H9 (cell line): ENCODE measurements at regions not wholly inside any gene's neighbourhood (a gene's known extent, or its start where the extent isn't known, plus 50 kb on each side); places are given as distances from the start of the nearest gene placed in this dataset.

Source experiments
- DNase-seq: peaks from one replicate; pipeline ENCODE4 v3.0.0-alpha.2; 2017
- H2AFZ ChIP-seq: one replicate; pipeline ENCODE4 v1.6.1; 2013; ENCODE audit warnings: mild to moderate bottlenecking, low read length, control low read depth, moderate library complexity
- H2AK5ac ChIP-seq: 2 replicates; pipeline ENCODE4 v1.6.1; 2013; ENCODE audit warnings: low read length, control low read depth, mixed read lengths; ENCODE audit not compliant: insufficient read length
- H2BK120ac ChIP-seq: one replicate; pipeline ENCODE4 v1.6.1; 2013; ENCODE audit warnings: low read depth, mild to moderate bottlenecking, low read length, control low read depth, inconsistent platforms; ENCODE audit not compliant: poor library complexity, severe bottlenecking
- H2BK12ac ChIP-seq: 2 replicates; pipeline ENCODE4 v1.6.1; 2013; ENCODE audit warnings: low read length, control low read depth, mixed read lengths, low read depth; ENCODE audit not compliant: insufficient read length
- H2BK15ac ChIP-seq: 2 replicates; pipeline ENCODE4 v1.6.1; 2013; ENCODE audit warnings: low read depth, low read length, control low read depth
- H2BK20ac ChIP-seq: one replicate; pipeline ENCODE4 v1.6.1; 2013; ENCODE audit warnings: low read depth, mild to moderate bottlenecking, low read length, control low read depth, inconsistent platforms; ENCODE audit not compliant: poor library complexity, severe bottlenecking
- H2BK5ac ChIP-seq: 2 replicates; pipeline ENCODE4 v1.6.1; 2013; ENCODE audit warnings: low read length, control low read depth, mixed read lengths; ENCODE audit not compliant: insufficient read length
- H3K14ac ChIP-seq: 2 replicates; pipeline ENCODE4 v1.6.1; 2013; ENCODE audit warnings: low read length, control low read depth; ENCODE audit not compliant: insufficient read depth
- H3K18ac ChIP-seq: 2 replicates; pipeline ENCODE4 v1.6.1; 2013; ENCODE audit warnings: low read depth, mild to moderate bottlenecking, mixed read lengths, low read length, control low read depth; ENCODE audit not compliant: insufficient read length
- H3K23ac ChIP-seq: 2 replicates; pipeline ENCODE4 v1.6.1; 2013; ENCODE audit warnings: low read length, control low read depth, mixed read lengths, low read depth; ENCODE audit not compliant: insufficient read length
- H3K23me2 ChIP-seq: 2 replicates; pipeline ENCODE4 v1.6.1; 2013; ENCODE audit warnings: low read depth, mild to moderate bottlenecking, mixed read lengths, low read length, control low read depth; ENCODE audit not compliant: insufficient read length, poor library complexity, severe bottlenecking
- H3K27ac ChIP-seq: 2 replicates; pipeline ENCODE4 v1.5.1; 2013; ENCODE audit warnings: low read length, control low read depth, mixed read lengths, low read depth; ENCODE audit not compliant: insufficient read length
- H3K27me3 ChIP-seq: 2 replicates; pipeline ENCODE4 v1.6.1; 2013; ENCODE audit warnings: low read length, control low read depth, inconsistent platforms; ENCODE audit not compliant: insufficient read depth
- H3K4ac ChIP-seq: 2 replicates; pipeline ENCODE4 v1.6.1; 2013; ENCODE audit warnings: low read depth, mild to moderate bottlenecking, control low read depth, inconsistent platforms, low read length, moderate library complexity
- H3K4me1 ChIP-seq: 2 replicates; pipeline ENCODE4 v1.6.1; 2013; ENCODE audit warnings: low read length, control low read depth, inconsistent platforms; ENCODE audit not compliant: insufficient read depth
- H3K4me2 ChIP-seq: 2 replicates; pipeline ENCODE4 v1.6.1; 2013; ENCODE audit warnings: low read length, control low read depth, mixed read lengths; ENCODE audit not compliant: insufficient read length, insufficient read depth
- H3K56ac ChIP-seq: 2 replicates; pipeline ENCODE4 v1.6.1; 2013; ENCODE audit warnings: low read depth, mild to moderate bottlenecking, mixed read lengths, low read length, control low read depth; ENCODE audit not compliant: insufficient read length
- H3K79me1 ChIP-seq: 2 replicates; pipeline ENCODE4 v1.6.1; 2013; ENCODE audit warnings: low read depth, mild to moderate bottlenecking, moderate library complexity, low read length, control low read depth, inconsistent platforms; ENCODE audit not compliant: insufficient read depth, poor library complexity, severe bottlenecking
- H3K79me2 ChIP-seq: 2 replicates; pipeline ENCODE4 v1.6.1; 2013; ENCODE audit warnings: low read length, control low read depth, inconsistent platforms; ENCODE audit not compliant: insufficient read depth
- H3K9ac ChIP-seq: 2 replicates; pipeline ENCODE4 v1.6.1; 2013; ENCODE audit warnings: low read length, control low read depth, mixed read lengths; ENCODE audit not compliant: insufficient read length; ENCODE audit errors: extremely low read depth
- H3K9me3 ChIP-seq: one replicate; pipeline ENCODE4 v1.6.1; 2013; ENCODE audit warnings: low read depth, low read length, inconsistent platforms; ENCODE audit not compliant: control insufficient read depth
- H3T11ph ChIP-seq: one replicate; pipeline ENCODE4 v1.6.1; 2013; ENCODE audit warnings: mild to moderate bottlenecking, low read length, control low read depth, inconsistent platforms
- H4K20me1 ChIP-seq: one replicate; pipeline ENCODE4 v1.6.1; 2013; ENCODE audit not compliant: control insufficient read depth, insufficient read length, insufficient read depth
- H4K5ac ChIP-seq: 2 replicates; pipeline ENCODE4 v1.6.1; 2013; ENCODE audit warnings: low read depth, mild to moderate bottlenecking, mixed read lengths, low read length, control low read depth; ENCODE audit not compliant: insufficient read length
- H4K8ac ChIP-seq: replicated peaks from 2 replicates; pipeline ENCODE4 v1.6.1; 2013; ENCODE audit warnings: low read length, control low read depth, mixed read lengths, low read depth; ENCODE audit not compliant: insufficient read length
- H4K91ac ChIP-seq: 2 replicates; pipeline ENCODE4 v1.6.1; 2013; ENCODE audit warnings: low read depth, mild to moderate bottlenecking, moderate library complexity, mixed read lengths, low read length, control low read depth; ENCODE audit not compliant: insufficient read length
- H3K27ac Mint-ChIP-seq, 3 experiments: 2 replicates in 2 of 3; 3 replicates in 1 of 3; pipeline ENCODE4 v1.8.0; 2020 to 2021; ENCODE audit warnings: mixed read lengths in 3 of 3, mild to moderate bottlenecking in 1 of 3, moderate library complexity in 1 of 3
- H3K27me3 Mint-ChIP-seq: 2 replicates; pipeline ENCODE4 v1.8.0; 2021; ENCODE audit warnings: low read depth, mild to moderate bottlenecking, moderate library complexity, mixed read lengths
- H3K36me3 Mint-ChIP-seq, 3 experiments: 2 replicates in 2 of 3; 3 replicates in 1 of 3; pipeline ENCODE4 v1.8.0; 2020 to 2021; ENCODE audit warnings: low read depth in 3 of 3, mixed read lengths in 3 of 3; ENCODE audit not compliant: insufficient read depth in 1 of 3
- H3K4me1 Mint-ChIP-seq, 2 experiments: 2 replicates each; pipeline ENCODE4 v1.8.0; 2020; ENCODE audit warnings: mixed read lengths in 2 of 2
- H3K4me3 Mint-ChIP-seq, 2 experiments: 2 replicates in 1 of 2; 3 replicates in 1 of 2; pipeline ENCODE4 v1.8.0; 2020 to 2021; ENCODE audit warnings: mild to moderate bottlenecking in 2 of 2, mixed read lengths in 2 of 2, moderate library complexity in 1 of 2
- H3K9me3 Mint-ChIP-seq, 2 experiments: 2 replicates in 1 of 2; 3 replicates in 1 of 2; pipeline ENCODE4 v1.8.0; 2020; ENCODE audit warnings: mild to moderate bottlenecking in 2 of 2, mixed read lengths in 2 of 2, moderate library complexity in 1 of 2
- CTCF ChIP-seq: fragments of 200-600 bp; sonication (generic); conservative IDR thresholded peaks from 3 replicates; pipeline ENCODE4 v1.8.0; 2021; ENCODE audit warnings: antibody characterized with exemption, mild to moderate bottlenecking
- WGBS: extraction: QIAGEN DNeasy Blood & Tissue Kit; methylation state at CpG from one replicate; pipeline ENCODE4 v1.1.7; 2013; ENCODE audit warnings: missing lambda C conversion rate, low lambda C conversion rate, mixed read lengths; ENCODE audit not compliant: insufficient read length; ENCODE audit errors: extremely low coverage; 5-methylcytosine and 5-hydroxymethylcytosine counted together

- no peak overlapping the region for H3K23ac ChIP-seq
- no peak overlapping the region for H2BK20ac ChIP-seq
- no peaks in the 10 kb centered on the region for H3K27me3 ChIP-seq
- no peaks in the 10 kb centered on the region for H3K27me3 Mint-ChIP-seq
- H3K4me1 ChIP-seq: no peaks in the 10 kb centered on the region
- no peaks in the 10 kb centered on the region for H3K79me2 ChIP-seq
- no CpG with 5 or more reads among the region's 2 CpGs for WGBS
- H3K9me3 Mint-ChIP-seq: no peaks in the 10 kb centered on the region
- H3K79me1 ChIP-seq: no peaks in the 10 kb centered on the region
- no peak for DNase-seq
- H2BK120ac ChIP-seq: no peak overlapping the region
- no peak overlapping the region for H3K4me3 Mint-ChIP-seq
- H3K4me1 Mint-ChIP-seq: peaks cover 6 to 9% of the 10 kb centered on the region in 2 experiments
- no peak overlapping the region for H2AK5ac ChIP-seq
- H3K23me2 ChIP-seq: no peaks in the 10 kb centered on the region
- H2BK12ac ChIP-seq: no peak overlapping the region
- TF ChIP-seq CTCF: no peak
- H3K27ac Mint-ChIP-seq: no peak overlapping the region
- H2BK15ac ChIP-seq: no peak overlapping the region
- no peak overlapping the region for H3K56ac ChIP-seq
- H2BK5ac ChIP-seq: no peak overlapping the region
- no peaks in the 10 kb centered on the region for H4K20me1 ChIP-seq
- no peak overlapping the region for H4K8ac ChIP-seq
- H4K5ac ChIP-seq: no peak overlapping the region
- H2AFZ ChIP-seq: no peak overlapping the region
- no peak overlapping the region for H3K9ac ChIP-seq
- no peak overlapping the region for H3T11ph ChIP-seq
- H4K91ac ChIP-seq: no peak overlapping the region
- no peaks in the 10 kb centered on the region for H3K36me3 Mint-ChIP-seq
- H3K27ac ChIP-seq: no peak overlapping the region
- H3K9me3 ChIP-seq: no peaks in the 10 kb centered on the region
- no peak overlapping the region for H3K4ac ChIP-seq
- no peak overlapping the region for H3K4me2 ChIP-seq
- no peak overlapping the region for H3K18ac ChIP-seq
- no peak overlapping the region for H3K14ac ChIP-seq
Observed at GRCh38 chr2:48075631-48076030, 169.3 kb upstream of the FBXO11 start.
